ENCODE measurements at regions not wholly inside any gene's neighbourhood (a gene's known extent, or its start where the extent isn't known, plus 50 kb on each side); places are given as distances from the start of the nearest gene placed in this dataset.
"Not testable (repeated sequence)": the region's sequence is repeated elsewhere in the genome, so short reads cannot be mapped to it uniquely, and the experiment has no call there.

GRCh38 chr9:68627104-68627503, 77.9 kb upstream of the PIP5K1B start:
- Mint-ChIP-seq H3K4me1 (ENCODE audit: low read depth) (no peaks in the 10 kb centered on the region), H3K27ac (no peak overlapping the region), H3K27me3 (ENCODE audit: insufficient read depth) (peaks cover 6% of the 10 kb centered on the region), H3K4me3 (no peak overlapping the region), H3K9me3 (no peaks in the 10 kb centered on the region), H3K36me3 (ENCODE audit: low read depth) (no peaks in the 10 kb centered on the region)
- DNase-seq (ENCODE audit: low spot score), result no peak
- intact Hi-C loops (cut with micrococcal nuclease), result no loop called here

DNA sequence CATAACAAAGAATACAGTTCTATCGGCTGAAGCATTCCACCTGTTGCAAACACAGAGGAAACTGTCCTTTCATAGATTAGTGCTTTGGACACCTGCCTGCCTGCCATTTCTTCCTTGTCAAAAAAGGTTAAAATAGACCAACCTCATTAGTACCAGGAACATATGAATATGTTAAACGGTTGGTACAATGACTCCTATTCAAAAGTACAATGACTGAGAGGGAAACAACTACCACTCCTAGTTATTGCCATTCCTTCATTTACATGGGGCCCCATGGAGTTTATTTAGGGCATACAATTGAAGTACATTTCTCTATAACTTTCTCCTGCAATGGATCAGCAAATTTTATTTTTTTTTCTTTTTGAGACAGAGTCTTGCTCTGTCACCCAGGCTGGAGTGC, 77.4 kb upstream of the PIP5K1B start:
- Mint-ChIP-seq H3K9me3 (no peaks in the 10 kb centered on the region), H3K27me3 (ENCODE audit: insufficient read depth) (peaks cover 6% of the 10 kb centered on the region)

GRCh38 chr9:68629042-68629441, 76.0 kb upstream of the PIP5K1B start:
- peaks cover 6% of the 10 kb centered on the region for H3K27me3 Mint-ChIP-seq (ENCODE audit: insufficient read depth)
- H3K4me1 Mint-ChIP-seq (ENCODE audit: low read depth), result no peaks in the 10 kb centered on the region
- no peaks in the 10 kb centered on the region for H3K36me3 Mint-ChIP-seq (ENCODE audit: low read depth)
- intact Hi-C loops (cut with micrococcal nuclease), result no loop called here
- no peak for DNase-seq (ENCODE audit: low spot score)
- no peak overlapping the region for H3K27ac Mint-ChIP-seq
- H3K9me3 Mint-ChIP-seq, result no peaks in the 10 kb centered on the region
- no peak overlapping the region for H3K4me3 Mint-ChIP-seq

More for the DNA sequence above, 77.4 kb upstream of the PIP5K1B start:
- Mint-ChIP-seq H3K4me1 (ENCODE audit: low read depth) (no peaks in the 10 kb centered on the region), H3K27ac (no peak overlapping the region), H3K4me3 (no peak overlapping the region), H3K36me3 (ENCODE audit: low read depth) (no peaks in the 10 kb centered on the region)
- intact Hi-C loops (cut with micrococcal nuclease), result no loop called here
- no peak for DNase-seq (ENCODE audit: low spot score)

DNA sequence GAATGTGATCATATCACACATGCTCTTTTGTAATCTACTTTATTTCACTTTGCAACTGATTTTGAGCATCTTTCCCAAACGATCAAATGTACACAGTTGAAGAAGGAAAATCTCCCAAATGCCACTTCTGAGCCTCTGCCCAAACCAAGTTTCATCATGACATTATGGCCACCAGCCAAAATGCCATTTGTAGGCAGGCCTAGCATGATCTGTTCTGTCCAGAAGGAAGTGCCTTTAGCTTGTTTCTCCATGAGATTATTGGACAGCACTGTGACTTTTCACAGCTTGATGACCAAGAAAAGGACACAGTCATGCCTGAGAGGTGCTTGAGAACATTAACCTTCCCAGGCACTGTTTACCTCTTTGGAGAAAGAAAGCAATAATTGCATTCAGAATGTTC, 73.2 kb upstream of the PIP5K1B start:
- Mint-ChIP-seq H3K27me3 (ENCODE audit: insufficient read depth) (peaks cover 6% of the 10 kb centered on the region), H3K9me3 (no peaks in the 10 kb centered on the region), H3K4me3 (no peak overlapping the region), H3K27ac (no peak overlapping the region), H3K4me1 (ENCODE audit: low read depth) (no peaks in the 10 kb centered on the region), H3K36me3 (ENCODE audit: low read depth) (no peaks in the 10 kb centered on the region)
- no peak for DNase-seq (ENCODE audit: low spot score)
- intact Hi-C loops (cut with micrococcal nuclease), result no loop called here

GRCh38 chr9:68637020-68637419, 68.0 kb upstream of the PIP5K1B start:
- Mint-ChIP-seq H3K36me3 (ENCODE audit: low read depth) (no peaks in the 10 kb centered on the region), H3K27ac (no peak overlapping the region), H3K27me3 (ENCODE audit: insufficient read depth) (no peaks in the 10 kb centered on the region), H3K9me3 (no peaks in the 10 kb centered on the region), H3K4me3 (no peak overlapping the region), H3K4me1 (ENCODE audit: low read depth) (peaks cover 16% of the 10 kb centered on the region)
- intact Hi-C loops (cut with micrococcal nuclease), result no loop called here
- DNase-seq (ENCODE audit: low spot score), result no peak

DNA sequence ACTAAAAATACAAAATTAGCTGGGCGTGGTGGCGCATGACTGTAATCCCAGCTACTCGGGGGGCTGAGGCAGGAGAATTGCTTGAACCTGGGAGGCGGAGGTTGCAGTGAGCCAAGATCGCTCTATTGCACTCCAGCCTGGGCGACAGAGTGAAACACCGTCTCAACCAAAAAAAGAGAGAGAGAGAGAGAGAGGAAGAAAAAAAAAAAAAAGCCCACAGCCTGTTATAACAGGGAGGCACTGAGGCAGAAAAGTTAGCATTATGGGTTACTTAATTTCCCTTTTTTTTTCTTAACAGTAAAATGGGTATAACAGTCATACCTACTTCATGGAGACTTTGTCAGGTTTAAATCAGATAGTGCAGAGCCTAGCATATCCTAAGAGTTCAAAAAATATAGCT, 65.8 kb upstream of the PIP5K1B start:
- H3K4me3 Mint-ChIP-seq; H3K9me3 Mint-ChIP-seq; H3K36me3 Mint-ChIP-seq (ENCODE audit: low read depth); intact Hi-C loops (cut with micrococcal nuclease); H3K27me3 Mint-ChIP-seq (ENCODE audit: insufficient read depth); DNase-seq (ENCODE audit: low spot score): not testable (repeated sequence)
- Mint-ChIP-seq H3K27ac (peak overlapping the region; percentile 49), H3K4me1 (ENCODE audit: low read depth) (peaks cover 16% of the 10 kb centered on the region)

- Mint-ChIP-seq H3K27ac (no peak overlapping the region), H3K36me3 (ENCODE audit: low read depth) (no peaks in the 10 kb centered on the region), H3K4me3 (no peak overlapping the region), H3K27me3 (ENCODE audit: insufficient read depth) (no peaks in the 10 kb centered on the region), H3K9me3 (no peaks in the 10 kb centered on the region), H3K4me1 (ENCODE audit: low read depth) (peaks cover 23% of the 10 kb centered on the region)
- no peak for DNase-seq (ENCODE audit: low spot score)
- intact Hi-C loops (cut with micrococcal nuclease), result loop anchor here (5.0 kb wide), 1 partner anchor 38 kb away; no protein-coding TSS in a partner anchor
These were observed 64.5 kb upstream of the PIP5K1B start for GRCh38 chr9:68640421-68641089.

- no peaks in the 10 kb centered on the region for H3K27me3 Mint-ChIP-seq (ENCODE audit: insufficient read depth)
- H3K4me3 Mint-ChIP-seq, result no peak overlapping the region
- intact Hi-C loops (cut with micrococcal nuclease), result loop anchor here (5.0 kb wide), 1 partner anchor 42 kb away; no protein-coding TSS in a partner anchor
- H3K27ac Mint-ChIP-seq, result no peak overlapping the region
- no peak for DNase-seq (ENCODE audit: low spot score)
- peaks cover 1% of the 10 kb centered on the region for H3K36me3 Mint-ChIP-seq (ENCODE audit: low read depth)
- peaks cover 29% of the 10 kb centered on the region for H3K4me1 Mint-ChIP-seq (ENCODE audit: low read depth)
- H3K9me3 Mint-ChIP-seq, result peaks cover 6% of the 10 kb centered on the region
These were observed 60.9 kb upstream of the PIP5K1B start for GRCh38 chr9:68643901-68644809.

GRCh38 chr9:68644831-68645230, 60.2 kb upstream of the PIP5K1B start:
- peaks cover 1% of the 10 kb centered on the region for H3K36me3 Mint-ChIP-seq (ENCODE audit: low read depth)
- H3K27me3 Mint-ChIP-seq (ENCODE audit: insufficient read depth), result no peaks in the 10 kb centered on the region
- intact Hi-C loops (cut with micrococcal nuclease), result loop anchor here (5.0 kb wide), 1 partner anchor 43 kb away; no protein-coding TSS in a partner anchor
- H3K4me1 Mint-ChIP-seq (ENCODE audit: low read depth), result peaks cover 25% of the 10 kb centered on the region
- peak overlapping the region; percentile 53 for H3K27ac Mint-ChIP-seq
- no peak for DNase-seq (ENCODE audit: low spot score)
- H3K4me3 Mint-ChIP-seq, result no peak overlapping the region
- H3K9me3 Mint-ChIP-seq, result peaks cover 6% of the 10 kb centered on the region

GRCh38 chr9:68648164-68648563, 56.9 kb upstream of the PIP5K1B start:
- no peak overlapping the region for H3K27ac Mint-ChIP-seq
- DNase-seq (ENCODE audit: low spot score), result no peak
- H3K36me3 Mint-ChIP-seq (ENCODE audit: low read depth), result peaks cover 1% of the 10 kb centered on the region
- no peak overlapping the region for H3K4me3 Mint-ChIP-seq
- H3K4me1 Mint-ChIP-seq (ENCODE audit: low read depth), result peaks cover 43% of the 10 kb centered on the region
- intact Hi-C loops (cut with micrococcal nuclease), result no loop called here
- peaks cover 18% of the 10 kb centered on the region for H3K9me3 Mint-ChIP-seq
- H3K27me3 Mint-ChIP-seq (ENCODE audit: insufficient read depth), result peaks cover 4% of the 10 kb centered on the region

DNA sequence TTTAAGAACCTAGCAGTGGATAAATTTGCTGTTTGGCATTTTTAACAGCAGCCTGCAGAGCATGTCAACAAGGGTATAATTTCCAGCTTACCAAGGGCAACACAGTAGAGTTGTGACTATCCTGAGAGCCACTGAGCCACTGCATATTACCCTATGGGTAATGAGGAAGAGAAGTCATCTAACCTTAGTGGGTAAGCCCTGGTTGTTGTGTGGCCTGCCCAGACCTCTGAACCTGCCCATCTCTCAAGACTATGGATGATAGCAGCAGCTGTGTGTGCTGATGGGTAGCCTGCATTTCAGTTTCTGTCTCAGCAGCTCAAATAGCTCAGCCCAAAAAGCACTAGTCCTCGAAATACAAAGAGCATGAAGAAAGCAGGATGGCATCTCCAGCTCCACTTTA, 56.1 kb upstream of the PIP5K1B start:
- H3K36me3 Mint-ChIP-seq (ENCODE audit: low read depth), result peaks cover 1% of the 10 kb centered on the region
- intact Hi-C loops (cut with micrococcal nuclease), result no loop called here
- H3K4me3 Mint-ChIP-seq, result peak overlapping the region; percentile 54
- H3K9me3 Mint-ChIP-seq, result peaks cover 18% of the 10 kb centered on the region
- H3K27me3 Mint-ChIP-seq (ENCODE audit: insufficient read depth), result peaks cover 4% of the 10 kb centered on the region
- H3K27ac Mint-ChIP-seq, result peak overlapping the region; percentile 37
- no peak for DNase-seq (ENCODE audit: low spot score)
- peaks cover 51% of the 10 kb centered on the region for H3K4me1 Mint-ChIP-seq (ENCODE audit: low read depth)

- H3K27ac Mint-ChIP-seq, result peak overlapping the region; percentile 88
- H3K9me3 Mint-ChIP-seq, result peaks cover 20% of the 10 kb centered on the region
- H3K36me3 Mint-ChIP-seq (ENCODE audit: low read depth), result peaks cover 4% of the 10 kb centered on the region
- intact Hi-C loops (cut with micrococcal nuclease), result loop anchor here (1.0 to 10.0 kb wide), 4 partner anchors 111 to 1913 kb away; partner anchors contain the start of gene KLF9
- DNase-seq (ENCODE audit: low spot score), result no peak
- H3K27me3 Mint-ChIP-seq (ENCODE audit: insufficient read depth), result peaks cover 4% of the 10 kb centered on the region
- H3K4me3 Mint-ChIP-seq, result peak overlapping the region; percentile 9
- peaks cover 52% of the 10 kb centered on the region for H3K4me1 Mint-ChIP-seq (ENCODE audit: low read depth)
These were observed 53.7 kb upstream of the PIP5K1B start for GRCh38 chr9:68651280-68651893.

All from activated T-helper 1 cell treated with anti-CD3 and anti-CD28 coated beads, Interleukin-12 subunit alpha, Interleukin-12 subunit beta, Interleukin-2, Interleukin-4 antibody, amounts not matched to agents 30 ng/mL and 10 ng/mL and 1 ng/mL, durations not matched to agents 14 hours and 24 hours and 36 hours (primary cell).